Aorta (tissue), 5 donors: ENCODE measurements at regions not wholly inside any gene's neighbourhood (a gene's known extent, or its start where the extent isn't known, plus 50 kb on each side); places are given as distances from the start of the nearest gene placed in this dataset.

Experiments used
- ATAC-seq: fragments of 200-7000 bp; cut with Tn5 transposase; one replicate; pipeline ENCODE4 v1.9.1; 2022; ENCODE audit warnings: moderate library complexity; ENCODE audit not compliant: low FRiP score
- DNase-seq, 2 donors: peaks; one replicate each; pipeline ENCODE4 v3.0.0-alpha.2; 2020
- H3K27ac ChIP-seq, 2 donors: one replicate each; pipeline ENCODE4 v1.5.1; 2013; ENCODE audit warnings: low read length in 2 of 2, mild to moderate bottlenecking in 2 of 2, moderate library complexity in 2 of 2, control low read depth in 1 of 2, inconsistent platforms in 1 of 2, low read depth in 1 of 2
- H3K27me3 ChIP-seq, 2 donors: one replicate each; pipeline ENCODE4 v1.6.1; 2013; ENCODE audit warnings: control low read depth in 1 of 2, low read length in 1 of 2, mild to moderate bottlenecking in 1 of 2, moderate library complexity in 1 of 2; ENCODE audit not compliant: insufficient read depth in 2 of 2, control insufficient read depth in 1 of 2
- H3K36me3 ChIP-seq, 2 donors: one replicate each; pipeline ENCODE4 v1.6.1; 2013; ENCODE audit warnings: control low read depth in 1 of 2, low read length in 1 of 2, mild to moderate bottlenecking in 1 of 2; ENCODE audit not compliant: insufficient read depth in 2 of 2, control insufficient read depth in 1 of 2
- H3K4me1 ChIP-seq, 2 donors: one replicate each; pipeline ENCODE4 v1.6.1; 2013; ENCODE audit warnings: low read length in 2 of 2, control low read depth in 1 of 2, mild to moderate bottlenecking in 1 of 2, moderate library complexity in 1 of 2; ENCODE audit not compliant: insufficient read depth in 2 of 2, control insufficient read depth in 1 of 2
- H3K4me3 ChIP-seq, 2 donors: one replicate each; pipeline ENCODE4 v1.5.1; 2013; ENCODE audit warnings: low read length in 2 of 2, control low read depth in 1 of 2, mild to moderate bottlenecking in 1 of 2
- H3K9me3 ChIP-seq: one replicate; pipeline ENCODE4 v1.6.1; 2013; ENCODE audit warnings: mild to moderate bottlenecking, low read length; ENCODE audit not compliant: control insufficient read depth
- WGBS, 2 donors: extraction: QIAGEN DNeasy Blood & Tissue Kit; methylation state at CpG; one replicate each; pipeline ENCODE4 v1.1.7; 2013; 5-methylcytosine and 5-hydroxymethylcytosine counted together
- intact Hi-C, 2 donors: fragments of 100-400 bp; cut with DNase I; formaldehyde crosslinking; loops; one replicate each; pipeline versions ENCODE4 v1.14.2 to v1.15.0; 2022
- donor health status: healthy with polysubstance abuse.
- donor health status: Bipolar disorder and iron deficiency.
- donor health status: DM: no; HTN: no; CAD: no.
- donor health status: DM: no; HTN: no; CAD: no.
- donor health status: DM: yes; HTN: yes; CAD: no.

GRCh38 chr2:6412533-6413091 lies 453.1 kb downstream of the CMPK2 start:
- no peak for DNase-seq
- Histone ChIP-seq H3K4me1 (no peaks in the 10 kb centered on the region), H3K36me3 (no peaks in the 10 kb centered on the region), H3K4me3 (no peak overlapping the region), H3K27me3 (no peaks in the 10 kb centered on the region), H3K27ac (no peak overlapping the region), H3K9me3 (peaks cover 2% of the 10 kb centered on the region)
- intact Hi-C loops, result no loop called here
- 71 to 84% methylated on average over 3 of the region's 3 CpGs for WGBS, 2 donors
- no peak for ATAC-seq

- H3K27me3 ChIP-seq, result peaks cover 0 to 1% of the 10 kb centered on the region in 2 donors
- no peaks in the 10 kb centered on the region for H3K4me1 ChIP-seq
- H3K9me3 ChIP-seq, result no peaks in the 10 kb centered on the region
- H3K27ac ChIP-seq, result no peak overlapping the region
- ATAC-seq (no peak), DNase-seq (no peak)
- no peaks in the 10 kb centered on the region for H3K36me3 ChIP-seq
- H3K4me3 ChIP-seq, result no peak overlapping the region
- intact Hi-C loops, result no loop called here
- WGBS, 2 donors, result 80% methylated on average over 6 of the region's 6 CpGs
These were observed 448.7 kb downstream of the CMPK2 start for GRCh38 chr2:6417050-6417449.

DNA sequence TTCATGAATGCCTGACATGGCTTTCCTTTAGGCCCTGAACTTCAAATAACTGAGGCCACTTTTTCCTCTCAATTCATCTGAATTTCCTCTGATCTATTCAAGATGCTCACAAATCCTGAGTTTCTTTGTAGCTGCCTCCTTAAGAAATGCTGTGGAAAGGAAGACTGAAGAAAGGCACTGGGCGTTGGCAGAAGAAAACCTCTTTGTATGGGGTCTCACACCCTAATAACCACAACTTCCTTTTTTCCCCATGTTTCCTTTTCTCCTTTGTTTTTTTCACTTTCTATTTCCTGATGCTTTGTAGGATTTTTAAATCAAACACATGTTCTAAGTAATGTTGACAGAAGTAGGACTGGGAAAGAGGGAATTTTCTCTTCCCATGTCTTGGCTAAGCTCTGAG lies 447.4 kb downstream of the CMPK2 start:
- Histone ChIP-seq H3K36me3 (no peaks in the 10 kb centered on the region), H3K9me3 (no peaks in the 10 kb centered on the region)
- WGBS, 2 donors, result 13 to 21% methylated on average over 1 of the region's 1 CpG

GRCh38 chr2:6421138-6421730 lies 444.5 kb downstream of the CMPK2 start:
- ATAC-seq, result no peak
- H3K27me3 ChIP-seq, result peaks cover 0 to 1% of the 10 kb centered on the region in 2 donors
- no peak overlapping the region for H3K4me3 ChIP-seq
- no peaks in the 10 kb centered on the region for H3K36me3 ChIP-seq
- WGBS, 2 donors, result 56 to 70% methylated on average over 12 of the region's 12 CpGs
- intact Hi-C loops, result no loop called here
- DNase-seq, result no peak
- H3K9me3 ChIP-seq, result no peaks in the 10 kb centered on the region
- H3K27ac ChIP-seq, result no peak overlapping the region
- H3K4me1 ChIP-seq, result no peaks in the 10 kb centered on the region

More for the DNA sequence above, 447.4 kb downstream of the CMPK2 start:
- H3K4me1 ChIP-seq, result no peaks in the 10 kb centered on the region
- H3K4me3 ChIP-seq, result no peak overlapping the region
- ATAC-seq, result no peak
- H3K27me3 ChIP-seq, result peaks cover 0 to 1% of the 10 kb centered on the region in 2 donors
- intact Hi-C loops, result no loop called here
- DNase-seq, result no peak
- H3K27ac ChIP-seq, result no peak overlapping the region

DNA sequence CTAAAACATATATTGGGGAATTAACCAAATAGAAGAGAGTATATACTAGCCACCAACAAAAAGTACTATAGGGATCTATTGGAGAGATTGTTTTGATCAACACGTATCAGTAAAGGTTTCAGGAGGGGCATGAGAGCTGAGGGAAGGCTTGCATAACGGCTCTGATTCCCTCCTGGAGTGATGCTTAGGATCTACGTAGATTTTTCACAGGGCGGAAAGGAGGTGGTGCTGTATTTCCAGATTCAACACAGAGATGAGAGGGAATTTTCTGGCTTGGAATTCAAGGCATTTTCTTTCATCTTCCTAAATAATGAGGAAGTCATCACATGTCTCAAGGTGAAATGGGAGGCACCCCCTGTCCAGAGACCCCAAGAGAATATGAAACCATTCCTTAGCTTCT lies 443.8 kb downstream of the CMPK2 start:
- Histone ChIP-seq H3K36me3 (no peaks in the 10 kb centered on the region), H3K4me3 (no peak overlapping the region), H3K9me3 (no peaks in the 10 kb centered on the region), H3K27me3 (peaks cover 0 to 1% of the 10 kb centered on the region in 2 donors), H3K27ac (no peak overlapping the region), H3K4me1 (no peaks in the 10 kb centered on the region)
- intact Hi-C loops, result no loop called here
- ATAC-seq (no peak), DNase-seq (no peak)
- WGBS, 2 donors, result 44 to 53% methylated on average over 4 of the region's 4 CpGs

DNA sequence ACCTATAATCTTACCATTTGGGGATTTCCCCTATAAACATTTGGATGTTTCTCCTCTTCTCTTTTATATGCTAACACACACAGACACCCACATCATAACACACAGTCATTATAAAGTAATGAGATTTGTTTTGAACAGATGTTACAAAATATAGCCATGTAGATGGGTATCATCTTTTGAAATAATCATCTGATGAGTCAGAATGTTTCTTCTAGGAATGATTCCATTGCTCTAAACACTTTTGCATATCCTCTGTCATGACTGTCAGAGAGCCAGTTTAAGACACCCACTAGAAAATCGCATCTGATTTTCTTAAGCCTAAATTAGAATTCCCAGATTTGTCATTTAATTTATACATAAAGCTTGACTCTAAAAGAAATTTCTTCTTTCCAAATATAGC lies 442.6 kb downstream of the CMPK2 start:
- Histone ChIP-seq H3K9me3 (peaks cover 2% of the 10 kb centered on the region), H3K4me1 (no peaks in the 10 kb centered on the region), H3K27ac (no peak overlapping the region), H3K27me3 (peaks cover 0 to 1% of the 10 kb centered on the region in 2 donors), H3K4me3 (no peak overlapping the region), H3K36me3 (no peaks in the 10 kb centered on the region)
- WGBS, 2 donors, result 58 to 66% methylated on average over 1 of the region's 1 CpG
- intact Hi-C loops, result no loop called here
- DNase-seq (no peak), ATAC-seq (no peak)

GRCh38 chr2:6423944-6424343 lies 441.8 kb downstream of the CMPK2 start:
- Histone ChIP-seq H3K36me3 (no peaks in the 10 kb centered on the region), H3K9me3 (peaks cover 2% of the 10 kb centered on the region), H3K27me3 (peaks cover 0 to 1% of the 10 kb centered on the region in 2 donors), H3K4me3 (no peak overlapping the region), H3K4me1 (no peaks in the 10 kb centered on the region), H3K27ac (no peak overlapping the region)
- intact Hi-C loops, result no loop called here
- ATAC-seq (no peak), DNase-seq (no peak)
- 24 to 32% methylated on average over 6 of the region's 6 CpGs for WGBS, 2 donors

DNA sequence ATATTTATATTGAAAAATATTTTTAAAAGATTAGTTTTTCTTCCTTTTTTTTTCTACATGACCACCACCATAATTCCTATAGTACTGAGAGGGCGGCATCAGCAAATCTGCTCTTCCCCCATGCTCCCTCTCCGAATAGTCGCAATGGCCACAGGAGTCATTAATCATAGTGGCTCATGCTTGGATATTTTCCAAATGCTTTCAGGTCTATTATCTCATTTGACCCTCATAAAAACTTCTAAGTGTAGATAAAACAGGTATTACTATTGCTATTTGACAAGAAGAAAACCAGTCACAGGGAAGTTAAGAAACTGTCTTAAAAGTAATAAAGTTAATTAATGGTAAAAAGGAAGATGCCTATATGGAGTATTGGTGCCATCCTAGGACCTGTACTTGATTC lies 440.7 kb downstream of the CMPK2 start:
- no peaks in the 10 kb centered on the region for H3K36me3 ChIP-seq
- 26 to 52% methylated on average over 3 of the region's 3 CpGs for WGBS, 2 donors
- H3K27me3 ChIP-seq, result peaks cover 0 to 1% of the 10 kb centered on the region in 2 donors
- no peak overlapping the region for H3K27ac ChIP-seq
- H3K9me3 ChIP-seq, result peaks cover 2% of the 10 kb centered on the region
- DNase-seq (no peak), ATAC-seq (no peak)
- H3K4me3 ChIP-seq, result no peak overlapping the region
- H3K4me1 ChIP-seq, result no peaks in the 10 kb centered on the region
- intact Hi-C loops, result no loop called here

- DNase-seq, result no peak
- WGBS, 2 donors, result 80 to 83% methylated on average over 19 of the region's 19 CpGs
- intact Hi-C loops, result no loop called here
- Histone ChIP-seq H3K27ac (no peak overlapping the region), H3K36me3 (no peaks in the 10 kb centered on the region), H3K4me3 (no peak overlapping the region), H3K27me3 (no peaks in the 10 kb centered on the region), H3K9me3 (peaks cover 2% of the 10 kb centered on the region), H3K4me1 (no peaks in the 10 kb centered on the region)
- ATAC-seq, result no peak
These were observed 436.3 kb downstream of the CMPK2 start for GRCh38 chr2:6429210-6429986.
